Left hindlimb (tissue), 1 donor: ENCODE measurements at regions not wholly inside any gene's neighbourhood (a gene's known extent, or its start where the extent isn't known, plus 50 kb on each side); places are given as distances from the start of the nearest gene placed in this dataset.
A peak's percentile ranks its signal among the peaks of the same experiment; 100 is the strongest.

ENCODE experiments used
- DNase-seq: peaks from one replicate; pipeline ENCODE4 v3.0.0-alpha.2; 2018

DNA sequence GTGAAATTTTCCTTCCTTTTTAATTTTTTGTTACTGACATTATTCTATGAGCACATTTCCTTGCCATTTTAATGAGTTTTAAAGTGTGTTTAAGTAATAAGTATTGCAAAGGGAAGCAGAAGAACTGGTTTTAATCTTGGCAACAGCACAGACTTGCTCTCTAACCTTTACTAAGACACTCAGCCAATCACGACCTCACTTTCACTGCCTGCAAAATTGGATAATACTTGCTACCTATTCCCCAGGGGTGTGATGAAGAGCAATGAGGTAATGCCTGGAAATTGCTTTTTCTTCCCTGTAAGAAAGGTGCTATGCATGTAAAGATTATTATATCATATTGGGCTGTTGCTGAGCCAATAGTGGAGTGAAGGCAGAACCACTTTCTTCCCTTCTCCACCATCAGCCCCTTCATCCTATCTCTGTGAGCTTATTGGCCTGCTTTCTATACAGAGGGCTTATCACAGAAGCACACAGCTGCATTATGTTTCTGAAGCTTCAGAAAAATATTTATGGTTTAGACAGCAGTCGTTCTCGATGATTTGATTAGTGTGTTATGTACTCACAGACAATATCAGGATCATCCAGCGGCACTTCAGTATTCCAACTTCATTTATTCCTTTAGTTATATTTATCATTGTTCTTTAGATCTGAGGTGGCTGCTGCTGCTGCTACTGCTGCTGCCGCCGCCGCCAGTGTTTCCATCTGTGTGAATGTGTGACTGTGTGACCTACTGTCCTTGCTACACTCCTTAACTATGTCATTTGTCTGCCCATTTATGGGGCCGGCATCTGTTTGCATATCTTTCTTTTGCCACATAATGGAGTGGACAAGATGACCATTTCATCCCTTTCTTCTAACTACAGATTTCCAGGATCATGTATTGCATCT lies 255.1 kb downstream of the C4orf33 start:
- peak; percentile 29 for DNase-seq

DNA sequence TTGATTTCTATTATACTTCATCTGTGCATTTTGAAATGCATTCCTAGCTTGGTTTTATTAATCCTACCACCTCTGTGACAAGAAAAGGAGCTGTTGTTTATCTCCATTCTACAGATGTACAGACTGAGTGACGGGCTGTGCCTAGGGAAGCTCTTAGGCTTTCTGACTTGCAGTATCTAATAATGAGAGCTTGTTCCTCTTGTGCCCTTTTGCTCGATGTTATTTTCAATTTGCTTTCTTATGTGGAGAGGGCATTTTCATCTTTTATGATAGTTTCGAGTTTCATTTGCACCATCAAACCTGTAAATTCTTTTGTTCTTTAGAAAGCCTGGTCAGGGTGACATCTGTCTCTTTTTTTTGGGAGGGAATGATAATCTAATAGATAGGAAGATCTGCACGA lies 256.5 kb downstream of the C4orf33 start:
- no peak for DNase-seq

GRCh38 chr4:129353490-129353889 lies 257.5 kb downstream of the C4orf33 start:
- no peak for DNase-seq

- no peak for DNase-seq
Observed at GRCh38 chr4:129355031-129355430, 259.1 kb downstream of the C4orf33 start.

- DNase-seq = no peak
Observed at GRCh38 chr4:129355516-129355915, 259.6 kb downstream of the C4orf33 start.

- no peak for DNase-seq
Observed at GRCh38 chr4:129358571-129358970, 262.6 kb downstream of the C4orf33 start.

GRCh38 chr4:129359461-129359860 lies 263.5 kb downstream of the C4orf33 start:
- DNase-seq = no peak

DNA sequence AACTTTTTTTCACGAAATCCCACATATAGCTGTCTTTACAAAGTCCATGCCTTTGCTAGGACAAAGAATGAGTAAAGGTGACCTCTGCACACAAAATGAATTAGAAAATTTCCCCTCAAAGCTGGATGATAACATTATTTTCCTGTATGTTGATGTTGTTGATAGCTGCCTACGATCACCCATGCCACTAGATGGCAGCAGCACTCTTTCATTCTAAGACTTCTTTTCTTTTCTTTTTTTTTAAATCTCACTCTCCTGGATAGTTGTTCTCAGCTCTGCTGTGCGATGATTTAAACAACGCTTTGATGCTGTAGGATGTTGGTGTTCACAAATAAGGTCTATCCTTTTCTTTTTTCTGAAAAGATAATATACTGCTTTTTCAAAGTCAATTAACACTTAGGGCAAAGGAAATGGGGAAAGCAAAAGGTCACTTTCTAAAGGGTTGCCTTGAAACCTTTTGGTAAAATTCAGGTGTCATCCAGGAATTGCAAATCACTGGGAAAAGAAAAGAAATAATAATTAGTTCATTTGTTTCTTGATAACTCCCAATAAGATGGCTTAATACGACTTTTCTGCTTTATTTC lies 266.8 kb downstream of the C4orf33 start:
- peak; percentile 47 for DNase-seq

DNA sequence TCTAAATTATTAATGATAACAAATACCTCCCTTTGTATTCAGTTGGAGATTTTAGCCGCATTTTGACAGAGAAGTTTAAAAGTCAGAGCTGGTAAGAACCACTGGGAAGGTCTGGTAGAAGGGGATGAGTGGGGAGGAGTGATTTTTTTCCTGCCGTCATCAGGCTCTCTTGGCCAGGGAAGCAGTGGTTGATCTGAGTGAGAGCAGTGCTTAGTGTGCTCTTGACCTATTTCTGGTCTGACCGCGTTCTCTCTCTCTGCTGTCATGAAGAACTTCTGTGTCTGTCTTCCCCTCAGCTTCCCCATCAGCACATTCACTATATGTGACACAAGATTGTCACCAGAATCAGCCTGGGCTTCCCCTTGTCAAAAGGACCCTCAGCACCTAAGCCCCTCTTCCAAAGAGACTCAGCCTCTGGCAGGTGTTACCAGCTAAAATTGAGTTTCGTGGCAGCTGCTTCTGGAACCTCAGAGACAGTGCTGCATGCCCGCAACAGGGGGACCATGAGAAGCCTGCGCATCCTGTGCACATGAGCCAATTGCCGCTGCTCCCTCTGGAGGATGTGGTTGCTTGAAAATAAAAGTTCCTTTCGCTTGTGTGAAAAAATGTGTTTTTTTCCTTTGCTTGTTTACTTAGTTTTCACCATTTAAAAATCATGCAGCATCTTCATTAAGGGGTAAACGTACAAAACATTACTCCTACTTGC lies 268.9 kb downstream of the C4orf33 start:
- DNase-seq = no peak

GRCh38 chr4:129369361-129370010 lies 273.5 kb downstream of the C4orf33 start:
- no peak for DNase-seq

GRCh38 chr4:129371065-129371464 lies 275.1 kb downstream of the C4orf33 start:
- DNase-seq = no peak

DNA sequence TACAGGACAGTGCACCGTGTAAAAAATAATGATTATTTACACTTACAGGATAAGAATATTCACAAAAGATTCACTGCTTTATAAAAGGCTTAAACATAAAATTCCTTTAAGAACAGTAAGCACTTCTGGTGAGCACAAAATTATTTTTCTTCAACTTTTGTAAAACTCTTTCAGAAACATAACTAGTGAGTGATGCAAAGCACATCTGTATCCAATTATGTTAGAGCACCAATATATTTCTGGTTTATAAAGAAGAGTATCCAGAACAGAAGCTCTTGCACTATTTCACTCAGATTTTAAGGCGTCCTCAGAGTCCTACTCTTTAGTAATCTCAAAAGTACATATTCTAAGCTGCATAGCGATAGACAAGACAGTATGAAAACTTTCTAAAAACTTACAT lies 276.0 kb downstream of the C4orf33 start:
- no peak for DNase-seq

- DNase-seq = no peak
Observed at GRCh38 chr4:129377131-129377845, 281.3 kb downstream of the C4orf33 start.

DNA sequence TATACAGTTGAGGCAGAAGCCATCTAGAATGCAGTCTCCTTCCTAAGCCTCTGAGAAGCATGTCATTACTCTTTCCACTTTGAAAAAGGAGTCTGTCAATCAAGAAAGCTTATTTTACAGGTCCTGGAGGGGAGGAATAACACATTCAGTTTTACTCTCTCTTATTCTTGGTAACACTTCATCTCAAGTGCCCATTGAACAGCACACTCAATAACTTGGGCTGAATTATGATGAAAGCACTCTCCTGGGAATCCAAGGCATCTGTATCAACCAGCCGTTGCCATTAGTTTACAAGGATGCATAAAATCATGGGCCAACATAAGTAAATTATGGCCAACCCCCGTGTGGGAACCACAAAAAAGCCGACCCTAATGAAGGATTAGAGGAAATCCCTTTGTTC lies 282.4 kb downstream of the C4orf33 start:
- no peak for DNase-seq

DNA sequence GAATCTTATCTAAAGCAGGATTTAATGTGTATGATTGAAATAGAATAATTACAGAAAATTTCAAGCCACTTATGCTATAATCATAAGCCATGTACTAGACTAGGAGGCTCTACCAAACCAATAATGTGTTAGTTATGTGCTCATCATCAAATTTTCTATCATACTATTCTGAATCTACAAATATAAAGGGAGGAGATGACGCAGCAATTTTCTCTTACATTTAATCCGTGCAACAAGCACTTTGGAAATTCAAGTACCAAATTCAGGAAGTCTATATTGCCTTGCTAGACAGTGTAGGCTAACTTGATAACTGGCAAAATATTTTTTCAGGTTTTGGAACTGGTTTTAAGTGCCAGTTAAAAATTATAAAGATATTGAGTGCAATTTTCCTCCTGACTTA lies 283.5 kb downstream of the C4orf33 start:
- no peak for DNase-seq

GRCh38 chr4:129384974-129385373 lies 289.0 kb downstream of the C4orf33 start:
- DNase-seq = no peak

GRCh38 chr4:129387666-129388065 lies 291.7 kb downstream of the C4orf33 start:
- DNase-seq = no peak

DNA sequence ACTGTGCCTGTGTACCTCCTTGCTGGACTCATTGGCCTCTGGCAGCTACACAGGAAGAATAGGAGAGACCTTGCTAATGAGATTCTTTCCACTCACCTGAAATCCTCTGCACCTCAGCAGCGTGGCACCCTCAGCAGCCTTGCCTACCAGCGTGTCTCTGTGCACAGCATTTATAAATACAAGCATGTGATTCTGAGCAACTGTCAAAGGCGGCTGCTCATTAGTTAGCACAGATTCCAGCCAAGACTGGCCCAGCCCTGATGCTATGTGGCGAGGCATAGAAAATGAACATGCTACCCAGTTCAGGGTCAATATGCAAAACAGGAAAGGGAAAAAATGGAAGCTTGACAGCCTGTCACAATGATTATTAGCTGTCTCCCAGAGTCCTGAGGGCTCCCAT lies 298.0 kb downstream of the C4orf33 start:
- DNase-seq = no peak

DNA sequence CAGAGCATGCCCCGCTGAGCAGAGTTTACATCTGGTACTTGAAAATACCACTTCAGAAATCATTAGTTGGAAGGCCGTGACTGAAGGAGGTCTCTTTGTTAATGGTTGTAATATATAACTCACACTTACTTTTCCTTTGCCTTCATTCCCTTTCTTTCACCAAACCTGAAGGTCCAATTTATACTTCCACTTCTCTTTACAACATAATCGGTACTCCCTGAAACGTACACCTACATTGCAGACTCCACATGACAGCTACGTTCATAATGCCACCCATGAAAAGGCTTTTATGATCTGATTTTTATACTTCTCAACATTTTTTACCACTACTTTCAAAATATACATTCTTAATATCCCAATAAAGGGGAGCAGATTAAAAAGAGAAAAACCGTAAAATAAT lies 298.7 kb downstream of the C4orf33 start:
- no peak for DNase-seq

GRCh38 chr4:129403848-129404247 lies 307.9 kb downstream of the C4orf33 start:
- DNase-seq = no peak

GRCh38 chr4:129410115-129410514 lies 314.2 kb downstream of the C4orf33 start:
- DNase-seq = no peak

DNA sequence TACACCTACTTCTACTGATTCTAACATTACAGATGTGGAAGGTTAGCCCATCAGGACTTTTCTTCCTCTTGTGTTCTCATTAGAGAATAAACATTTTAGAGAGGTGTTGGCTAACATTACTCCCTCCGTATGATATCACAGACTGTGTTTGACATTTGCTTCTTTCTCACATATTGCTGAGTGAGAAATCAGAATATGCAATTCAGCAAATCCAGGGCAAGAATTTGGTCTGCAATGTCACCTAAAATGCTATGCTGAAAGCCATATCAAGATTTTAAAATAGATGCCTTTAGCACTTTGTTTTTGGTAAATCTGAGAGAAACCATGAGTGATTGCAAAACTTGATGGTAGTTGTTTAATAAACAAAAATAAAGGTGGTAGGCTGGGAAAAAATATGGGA lies 319.1 kb downstream of the C4orf33 start:
- no peak for DNase-seq

- DNase-seq = no peak
Observed at GRCh38 chr4:129420637-129421036, 324.7 kb downstream of the C4orf33 start.
